BJ (cell line): ENCODE measurements at regions not wholly inside any gene's neighbourhood (a gene's known extent, or its start where the extent isn't known, plus 50 kb on each side); places are given as distances from the start of the nearest gene placed in this dataset.

Experiments used
- CTCF ChIA-PET: fragments of 350-600 bp; formaldehyde crosslinking; extraction: SDS; loops from one replicate; lab custom pipeline; 2021; ENCODE audit warnings: antibody characterized with exemption, inconsistent platforms; lab: Yijun Ruan, JAX
- POLR2A ChIA-PET: fragments of 300-600 bp; sonication (Branson Sonifier 250); formaldehyde crosslinking; extraction: SDS; loops from one replicate; lab custom pipeline; 2021; ENCODE audit warnings: antibody characterized with exemption; lab: Charles Lee
- DNase-seq: peaks from one replicate; pipeline ENCODE4 v3.0.0-alpha.2; 2011; ENCODE audit warnings: low read depth
- H3K27me3 ChIP-seq: 2 replicates; pipeline ENCODE4 v1.6.0; 2011; ENCODE audit warnings: low read length; ENCODE audit not compliant: control insufficient read depth, insufficient read depth
- H3K36me3 ChIP-seq: 2 replicates; pipeline ENCODE4 v1.5.1; 2011; ENCODE audit warnings: low read length; ENCODE audit not compliant: control insufficient read depth, insufficient read depth
- H3K4me3 ChIP-seq: 2 replicates; pipeline ENCODE4 v1.5.1; 2011; ENCODE audit warnings: low read depth, mild to moderate bottlenecking, control low read depth, low read length
- TF ChIP-seq, protein P1 (sequence below): IDR thresholded peaks from 2 replicates; pipeline ENCODE4 v1.5.1; 2011; ENCODE audit warnings: low read depth, mild to moderate bottlenecking, control low read depth, inconsistent platforms, low read length, moderate library complexity; ENCODE audit not compliant: insufficient read depth

DNA sequence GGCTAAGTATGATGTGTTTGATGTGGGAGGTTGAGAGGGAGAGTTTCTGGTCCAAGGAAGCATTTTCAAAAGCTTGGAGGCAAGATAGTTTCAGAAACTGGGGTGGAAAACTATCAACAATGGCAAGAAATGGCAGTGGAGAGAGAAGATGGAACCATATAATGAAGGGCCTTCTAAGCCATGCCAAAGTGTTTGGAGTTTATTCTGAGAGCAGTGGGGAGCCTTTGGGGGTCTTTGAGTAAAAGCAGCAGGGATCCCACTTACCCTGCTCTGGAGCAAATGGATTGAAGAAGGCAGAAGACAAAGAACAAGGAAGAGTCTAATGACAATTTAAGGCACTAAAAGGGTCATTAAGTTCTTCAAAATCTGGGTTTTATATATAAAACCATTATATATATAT, 538.9 kb downstream of the UTRN start:
- H3K27me3 ChIP-seq, result no peaks in the 10 kb centered on the region
- H3K4me3 ChIP-seq, result no peak overlapping the region
- H3K36me3 ChIP-seq, result peaks cover 1% of the 10 kb centered on the region; the same call in 1 of the 2 replicates
- POLR2A ChIA-PET, result no interaction called here
- CTCF ChIA-PET, result no interaction called here
- no peak for DNase-seq
- TF ChIP-seq, protein P1, sequence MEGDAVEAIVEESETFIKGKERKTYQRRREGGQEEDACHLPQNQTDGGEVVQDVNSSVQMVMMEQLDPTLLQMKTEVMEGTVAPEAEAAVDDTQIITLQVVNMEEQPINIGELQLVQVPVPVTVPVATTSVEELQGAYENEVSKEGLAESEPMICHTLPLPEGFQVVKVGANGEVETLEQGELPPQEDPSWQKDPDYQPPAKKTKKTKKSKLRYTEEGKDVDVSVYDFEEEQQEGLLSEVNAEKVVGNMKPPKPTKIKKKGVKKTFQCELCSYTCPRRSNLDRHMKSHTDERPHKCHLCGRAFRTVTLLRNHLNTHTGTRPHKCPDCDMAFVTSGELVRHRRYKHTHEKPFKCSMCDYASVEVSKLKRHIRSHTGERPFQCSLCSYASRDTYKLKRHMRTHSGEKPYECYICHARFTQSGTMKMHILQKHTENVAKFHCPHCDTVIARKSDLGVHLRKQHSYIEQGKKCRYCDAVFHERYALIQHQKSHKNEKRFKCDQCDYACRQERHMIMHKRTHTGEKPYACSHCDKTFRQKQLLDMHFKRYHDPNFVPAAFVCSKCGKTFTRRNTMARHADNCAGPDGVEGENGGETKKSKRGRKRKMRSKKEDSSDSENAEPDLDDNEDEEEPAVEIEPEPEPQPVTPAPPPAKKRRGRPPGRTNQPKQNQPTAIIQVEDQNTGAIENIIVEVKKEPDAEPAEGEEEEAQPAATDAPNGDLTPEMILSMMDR, result no peak

DNA sequence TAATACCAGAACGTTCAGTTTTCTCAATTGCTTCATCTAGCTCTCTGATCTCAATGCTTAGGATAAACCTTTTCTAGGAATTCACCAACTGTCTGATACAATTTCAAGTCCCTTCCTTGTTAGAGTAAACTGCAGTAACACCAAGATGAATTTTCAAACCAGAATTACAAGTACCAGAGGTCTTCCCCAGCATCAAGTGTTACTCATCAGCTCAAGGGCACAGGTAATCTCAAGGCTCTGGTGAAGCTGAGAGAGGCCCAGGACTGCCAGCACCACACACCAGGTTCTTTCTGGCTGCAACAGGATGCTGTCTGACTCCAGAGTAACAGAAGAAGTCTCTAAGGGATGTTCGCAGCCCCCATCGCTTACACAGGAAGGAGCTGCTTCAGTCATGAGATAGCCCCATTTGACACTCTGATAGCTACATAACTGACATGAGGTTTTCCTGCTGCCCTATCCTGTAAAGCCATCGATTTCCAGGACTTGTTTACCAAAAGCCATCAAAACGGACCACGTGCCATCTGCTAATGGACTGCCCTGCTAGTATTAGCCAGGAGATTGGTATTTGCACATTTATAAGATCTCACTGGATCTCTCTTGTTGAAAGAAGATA, 549.4 kb downstream of the UTRN start:
- ChIA-PET POLR2A (no interaction called here), CTCF (interaction anchor here (0.5 kb wide), 1 partner anchor 191 kb away, joined by 3 read pairs; no protein-coding TSS in a partner anchor)
- peaks cover 7% of the 10 kb centered on the region for H3K36me3 ChIP-seq
- TF ChIP-seq, protein P1, result no peak
- no peak overlapping the region for H3K4me3 ChIP-seq
- no peaks in the 10 kb centered on the region for H3K27me3 ChIP-seq
- DNase-seq, result no peak

DNA sequence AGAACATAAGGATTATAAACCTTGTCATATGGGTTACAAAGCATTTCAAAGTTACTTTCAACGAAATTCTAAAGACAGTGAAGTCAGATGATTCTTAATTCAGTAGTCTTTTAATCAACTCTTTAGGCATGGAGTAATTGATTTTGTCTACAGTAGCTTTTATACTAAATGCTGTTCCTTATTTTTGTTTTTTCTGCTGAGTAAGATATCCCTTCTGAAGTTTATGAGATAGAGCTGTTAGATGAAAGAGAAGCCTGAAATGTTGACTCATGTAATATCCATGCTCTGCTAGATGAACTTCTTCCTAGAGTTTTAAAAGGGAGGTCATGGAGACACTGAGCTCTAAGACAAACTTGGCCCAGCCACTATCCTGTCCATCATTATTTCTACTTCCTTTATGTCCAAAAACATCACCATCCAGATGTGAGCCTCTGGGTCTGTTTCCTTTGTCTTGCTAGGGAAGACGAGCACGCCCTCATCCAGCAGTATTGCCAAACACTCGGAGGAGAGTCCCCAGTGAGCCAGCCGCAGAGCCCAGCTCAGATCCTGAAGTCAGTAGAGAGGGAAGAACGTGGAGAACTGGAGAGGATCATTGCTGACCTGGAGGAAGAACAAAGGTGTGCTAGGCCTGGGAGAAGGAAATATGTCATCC, 550.3 kb downstream of the UTRN start:
- Histone ChIP-seq H3K36me3 (peaks cover 8% of the 10 kb centered on the region), H3K27me3 (no peaks in the 10 kb centered on the region), H3K4me3 (no peak overlapping the region)
- DNase-seq, result no peak
- CTCF ChIA-PET, result interaction anchor here (0.8 kb wide), 1 partner anchor 25 kb away, joined by 3 read pairs; no protein-coding TSS in a partner anchor
- TF ChIP-seq, protein P1, result no peak
- POLR2A ChIA-PET, result no interaction called here

DNA sequence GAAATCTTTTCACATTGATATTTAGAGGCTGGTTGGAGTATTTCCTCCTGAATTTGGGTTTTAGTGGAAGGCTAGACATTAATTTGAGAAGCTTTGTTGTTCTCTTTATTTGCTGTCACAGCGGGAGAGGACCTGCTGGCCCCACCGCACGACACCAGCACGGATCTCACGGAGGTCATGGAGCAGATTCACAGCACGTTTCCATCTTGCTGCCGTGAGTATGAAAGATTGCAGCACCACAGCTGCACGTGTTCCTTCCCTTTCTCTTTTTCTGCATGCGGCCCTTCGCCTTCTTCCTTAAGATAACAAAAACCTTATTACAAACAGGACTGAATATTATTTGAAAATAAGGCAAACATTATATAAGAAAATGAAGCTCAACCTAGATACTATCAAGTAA, 555.5 kb downstream of the UTRN start:
- no peaks in the 10 kb centered on the region for H3K27me3 ChIP-seq
- H3K36me3 ChIP-seq, result peaks cover 10% of the 10 kb centered on the region
- no peak overlapping the region for H3K4me3 ChIP-seq
- TF ChIP-seq, protein P1, result no peak
- ChIA-PET CTCF (interaction anchor here (1.0 kb wide), 1 partner anchor 252 kb away, joined by 3 read pairs; no protein-coding TSS in a partner anchor), POLR2A (no interaction called here)
- DNase-seq, result no peak

DNA sequence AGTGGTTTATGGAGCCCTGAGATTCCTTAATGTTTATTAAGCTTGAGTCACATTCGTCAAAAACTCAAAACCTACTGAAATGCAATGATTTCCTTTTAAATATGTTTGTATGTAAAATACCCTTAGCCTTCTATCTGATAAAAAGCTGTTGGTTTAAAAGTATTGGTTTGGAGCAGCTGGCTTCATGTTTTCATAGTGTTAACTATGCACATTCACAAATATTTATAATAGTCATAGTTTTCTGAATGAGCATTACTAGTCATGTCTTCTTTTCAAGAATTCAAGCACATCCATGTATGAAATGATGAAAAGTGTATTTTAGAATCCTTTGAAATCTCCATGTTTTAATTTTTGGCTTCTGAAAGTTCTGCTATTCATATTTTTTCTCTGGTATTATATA, 558.6 kb downstream of the UTRN start:
- POLR2A ChIA-PET, result no interaction called here
- H3K36me3 ChIP-seq, result peaks cover 5% of the 10 kb centered on the region; the same call in 1 of the 2 replicates
- CTCF ChIA-PET, result no interaction called here
- DNase-seq, result no peak
- no peak overlapping the region for H3K4me3 ChIP-seq
- no peaks in the 10 kb centered on the region for H3K27me3 ChIP-seq
- TF ChIP-seq, protein P1, result no peak
